ENCODE measurements at regions not wholly inside any gene's neighbourhood (a gene's known extent, or its start where the extent isn't known, plus 50 kb on each side); places are given as distances from the start of the nearest gene placed in this dataset.

GRCh38 chr6:126100386-126100785 is 114.0 kb downstream of the TRMT11 start:
- Histone ChIP-seq H3K36me3 (ENCODE audit: control insufficient read depth, insufficient read depth, low read length) (no peaks in the 10 kb centered on the region), H3K27ac (ENCODE audit: low read depth, low read length) (no peak overlapping the region), H3K9ac (ENCODE audit: extremely low read depth, low read length, poor library complexity, severe bottlenecking) (no peak overlapping the region), H3K4me3 (ENCODE audit: low read length) (no peak overlapping the region), H3K9me3 (ENCODE audit: control insufficient read depth, low read length) (no peaks in the 10 kb centered on the region), H3K27me3 (ENCODE audit: control insufficient read depth, insufficient read depth, low read length, poor library complexity, severe bottlenecking) (no peaks in the 10 kb centered on the region), H3K4me1 (ENCODE audit: control insufficient read depth, insufficient read depth, low read length) (no peaks in the 10 kb centered on the region)
- Mint-ChIP-seq H3K4me3 (no peak overlapping the region), H3K27ac (no peak overlapping the region), H3K4me1 (peaks cover 13% of the 10 kb centered on the region), H3K27me3 (ENCODE audit: insufficient read depth) (no peaks in the 10 kb centered on the region), H3K36me3 (ENCODE audit: low read depth) (peaks cover 28% of the 10 kb centered on the region), H3K9me3 (peaks cover 2% of the 10 kb centered on the region)
- TF ChIP-seq CTCF (conservative IDR thresholded peaks at IDR 0.05) = no peak
- 90 to 100% methylated on average over 2 to 3 of the region's 4 CpGs for whole genome bisulfite sequencing, 2 experiments (ENCODE audit: insufficient coverage in 1 of 2, insufficient read length in 1 of 2)
- no peak for DNase-seq

GRCh38 chr6:126102358-126102757 is 116.0 kb downstream of the TRMT11 start:
- Histone ChIP-seq H3K9me3 (ENCODE audit: control insufficient read depth, low read length) (no peaks in the 10 kb centered on the region), H3K4me3 (ENCODE audit: low read length) (no peak overlapping the region), H3K4me1 (ENCODE audit: control insufficient read depth, insufficient read depth, low read length) (no peaks in the 10 kb centered on the region), H3K36me3 (ENCODE audit: control insufficient read depth, insufficient read depth, low read length) (no peaks in the 10 kb centered on the region), H3K27me3 (ENCODE audit: control insufficient read depth, insufficient read depth, low read length, poor library complexity, severe bottlenecking) (no peaks in the 10 kb centered on the region), H3K27ac (ENCODE audit: low read depth, low read length) (no peak overlapping the region), H3K9ac (ENCODE audit: extremely low read depth, low read length, poor library complexity, severe bottlenecking) (no peak overlapping the region)
- Mint-ChIP-seq H3K4me3 (no peak overlapping the region), H3K4me1 (peaks cover 13% of the 10 kb centered on the region), H3K36me3 (ENCODE audit: low read depth) (peaks cover 28% of the 10 kb centered on the region), H3K27ac (no peak overlapping the region), H3K27me3 (ENCODE audit: insufficient read depth) (no peaks in the 10 kb centered on the region), H3K9me3 (peaks cover 2% of the 10 kb centered on the region)
- 74 to 78% methylated on average over 1 to 5 of the region's 5 CpGs for WGBS, 2 experiments (ENCODE audit: insufficient coverage in 1 of 2, insufficient read length in 1 of 2)
- no peak for DNase-seq
- TF ChIP-seq CTCF (conservative IDR thresholded peaks at IDR 0.05) = no peak

GRCh38 chr6:126103993-126104392 is 117.7 kb downstream of the TRMT11 start:
- Histone ChIP-seq H3K9ac (ENCODE audit: extremely low read depth, low read length, poor library complexity, severe bottlenecking) (no peak overlapping the region), H3K4me3 (ENCODE audit: low read length) (no peak overlapping the region), H3K27me3 (ENCODE audit: control insufficient read depth, insufficient read depth, low read length, poor library complexity, severe bottlenecking) (no peaks in the 10 kb centered on the region), H3K4me1 (ENCODE audit: control insufficient read depth, insufficient read depth, low read length) (no peaks in the 10 kb centered on the region), H3K9me3 (ENCODE audit: control insufficient read depth, low read length) (no peaks in the 10 kb centered on the region), H3K27ac (ENCODE audit: low read depth, low read length) (no peak overlapping the region), H3K36me3 (ENCODE audit: control insufficient read depth, insufficient read depth, low read length) (no peaks in the 10 kb centered on the region)
- H3K4me1 Mint-ChIP-seq = peaks cover 13% of the 10 kb centered on the region
- peaks cover 2% of the 10 kb centered on the region for H3K9me3 Mint-ChIP-seq
- TF ChIP-seq CTCF (conservative IDR thresholded peaks at IDR 0.05) = no peak
- H3K36me3 Mint-ChIP-seq (ENCODE audit: low read depth) = peaks cover 28% of the 10 kb centered on the region
- no peak overlapping the region for H3K27ac Mint-ChIP-seq
- DNase-seq = no peak
- H3K27me3 Mint-ChIP-seq (ENCODE audit: insufficient read depth) = no peaks in the 10 kb centered on the region
- H3K4me3 Mint-ChIP-seq = no peak overlapping the region
- WGBS, 2 experiments (ENCODE audit: insufficient coverage in 1 of 2, insufficient read length in 1 of 2) = 91 to 95% methylated on average over 1 to 3 of the region's 3 CpGs
